ENCODE measurements at regions not wholly inside any gene's neighbourhood (a gene's known extent, or its start where the extent isn't known, plus 50 kb on each side); places are given as distances from the start of the nearest gene placed in this dataset.
A peak's percentile ranks its signal among the peaks of the same experiment; 100 is the strongest.

DNA sequence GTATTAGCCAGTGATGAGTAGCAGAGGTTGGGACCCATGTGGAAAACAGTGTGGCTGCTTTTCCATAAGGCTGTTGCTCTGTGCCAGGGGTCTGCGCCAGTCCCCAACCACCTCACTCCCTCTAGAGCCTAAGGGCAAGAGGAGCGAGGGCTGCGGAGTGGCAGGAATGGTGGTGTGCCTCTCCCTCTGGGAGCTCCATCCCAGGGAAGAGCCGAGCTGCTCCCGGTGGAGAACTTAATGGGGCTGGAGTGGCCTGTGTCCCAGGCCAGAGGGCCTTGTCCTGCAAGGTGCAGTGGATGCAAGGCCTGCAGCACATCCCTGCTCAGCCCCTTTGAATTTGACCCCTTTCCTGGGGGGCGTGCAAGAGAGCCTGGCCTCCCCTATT, 105.4 kb upstream of the GRXCR1 start:
- CTCF ChIA-PET (ENCODE audit: partially characterized antibody), result interaction anchor here (1.0 to 1.9 kb wide), 6 partner anchors 19 to 218 kb away, joined by 3 to 7 read pairs (median 5); no protein-coding TSS in a partner anchor
- Histone ChIP-seq H3K23ac (ENCODE audit: insufficient read length) (no peak overlapping the region), H3K14ac (ENCODE audit: insufficient read length) (no peak overlapping the region), H3K56ac (replicated peaks; ENCODE audit: insufficient read length, low read depth, low read length) (no peak overlapping the region), H3K27me3 (replicated peaks in 1 of 4; ENCODE audit: control insufficient read depth in 3 of 4, extremely low read depth in 1 of 4, insufficient read depth in 3 of 4, low read length in 3 of 4) (no peaks in the 10 kb centered on the region; a peak in 1 of 7 replicates), H3K9me3 (ENCODE audit: insufficient read depth in 2 of 2, low read depth in 1 of 2, low read length in 1 of 2) (no peaks in the 10 kb centered on the region), H4K91ac (replicated peaks; ENCODE audit: insufficient read length, low read length) (peak overlapping the region; percentile 55), H2BK12ac (ENCODE audit: low read depth, low read length) (no peak overlapping the region), H3K4me2 (ENCODE audit: insufficient read depth in 1 of 2, low read depth in 2 of 2, low read length in 2 of 2) (no peak overlapping the region), H3K4ac (replicated peaks; ENCODE audit: insufficient read length, low read depth, low read length) (no peak overlapping the region), H2BK120ac (replicated peaks; ENCODE audit: low read depth, low read length) (no peak overlapping the region), H2BK20ac (ENCODE audit: low read length) (no peak overlapping the region), H3K36me3 (ENCODE audit: control insufficient read depth in 2 of 4, insufficient read depth in 4 of 4, low read length in 3 of 4) (no peaks in the 10 kb centered on the region), H4K20me1 (replicated peaks in 1 of 2; ENCODE audit: control insufficient read depth in 1 of 2, insufficient read depth in 2 of 2, low read length in 2 of 2) (no peaks in the 10 kb centered on the region), H3K79me2 (ENCODE audit: control insufficient read depth in 1 of 2, insufficient read depth in 2 of 2, low read length in 2 of 2) (no peaks in the 10 kb centered on the region), H3K23me2 (ENCODE audit: low read depth, low read length) (no peaks in the 10 kb centered on the region), H3K18ac (ENCODE audit: extremely low read depth, low read length) (no peak overlapping the region), H3K27ac (ENCODE audit: low read depth, low read length) (no peak overlapping the region), H2AFZ (ENCODE audit: low read length) (no peak overlapping the region), H3K9ac (replicated peaks in 1 of 4; ENCODE audit: extremely low read depth in 1 of 4, low read depth in 3 of 4, low read length in 3 of 4) (no peak overlapping the region), H4K8ac (ENCODE audit: extremely low read depth, insufficient read depth, low read length) (no peak overlapping the region), H2AK5ac (ENCODE audit: low read depth, low read length) (no peak overlapping the region), H3K4me1 (replicated peaks in 1 of 4; ENCODE audit: control insufficient read depth in 3 of 4, insufficient read depth in 4 of 4, low read length in 3 of 4) (peaks cover 0 to 12% (median 0%) of the 10 kb centered on the region in 4 experiments; a peak in 2 of 7 replicates), H4K5ac (ENCODE audit: insufficient read length, low read depth, low read length) (no peak overlapping the region), H2BK5ac (ENCODE audit: low read depth, low read length) (0 out of 2 replicates have a peak overlapping the region, but pooled peaks have one; percentile 66), H3K4me3 (ENCODE audit: extremely low read depth in 1 of 4, insufficient read depth in 2 of 4, low read depth in 3 of 4, low read length in 4 of 4) (no peak overlapping the region), H3K79me1 (ENCODE audit: low read depth, low read length) (no peaks in the 10 kb centered on the region), H2BK15ac (ENCODE audit: low read length) (no peak overlapping the region)
- no peak for FAIRE-seq
- no peak for TF ChIP-seq ATF3 (IDR thresholded peaks at IDR 0.05; ENCODE audit: insufficient read depth, low read depth, low read length)
- no peak for TF ChIP-seq SAP30 (IDR thresholded peaks at IDR 0.05; ENCODE audit: insufficient read depth, insufficient replicate concordance, low read length)
- TF ChIP-seq RNF2 (IDR thresholded peaks at IDR 0.05; ENCODE audit: borderline replicate concordance, low read depth, low read length, missing control alignments, poor library complexity, severe bottlenecking), result no peak
- no peak for TF ChIP-seq SIRT6 (IDR thresholded peaks at IDR 0.05; ENCODE audit: low read length)
- TF ChIP-seq SP2 (IDR thresholded peaks at IDR 0.05; ENCODE audit: low read length), result no peak
- TF ChIP-seq TAF1 (IDR thresholded peaks at IDR 0.05; ENCODE audit: low read depth, low read length), result no peak
- TF ChIP-seq TEAD4 (IDR thresholded peaks at IDR 0.05; ENCODE audit: low read depth, low read length), result no peak
- no peak for TF ChIP-seq NANOG (IDR thresholded peaks at IDR 0.05; ENCODE audit: insufficient read depth, low read depth, low read length, poor library complexity, severe bottlenecking)
- POLR2A ChIA-PET (ENCODE audit: partially characterized antibody), result no interaction called here
- 96% methylated on average over 6 of the region's 6 CpGs; no CpG with 5 or more reads in 1 of the 2 experiments for WGBS, 2 experiments (ENCODE audit: extremely low coverage in 1 of 2, insufficient coverage in 1 of 2, insufficient read length in 1 of 2, insufficient replicate concordance in 2 of 2, low coverage in 1 of 2, low lambda C conversion rate in 2 of 2, missing lambda C conversion rate in 1 of 2)
- DNase-seq (ENCODE audit: low read depth in 1 of 2, low spot score in 2 of 2), result no peak
